ENCODE measurements at regions not wholly inside any gene's neighbourhood (a gene's known extent, or its start where the extent isn't known, plus 50 kb on each side); places are given as distances from the start of the nearest gene placed in this dataset.

- TF ChIP-seq POLR2A (IDR thresholded peaks at IDR 0.05; ENCODE audit: low read depth, low read length) (no peak), POLR2AphosphoS5 (IDR thresholded peaks at IDR 0.05; ENCODE audit: low read depth, low read length) (no peak)
These were observed 168.4 kb downstream of the IRS1 start for GRCh38 chr2:226631187-226631586.

All from GM12892 (cell line).